ENCODE measurements at regions not wholly inside any gene's neighbourhood (a gene's known extent, or its start where the extent isn't known, plus 50 kb on each side); places are given as distances from the start of the nearest gene placed in this dataset.

DNA sequence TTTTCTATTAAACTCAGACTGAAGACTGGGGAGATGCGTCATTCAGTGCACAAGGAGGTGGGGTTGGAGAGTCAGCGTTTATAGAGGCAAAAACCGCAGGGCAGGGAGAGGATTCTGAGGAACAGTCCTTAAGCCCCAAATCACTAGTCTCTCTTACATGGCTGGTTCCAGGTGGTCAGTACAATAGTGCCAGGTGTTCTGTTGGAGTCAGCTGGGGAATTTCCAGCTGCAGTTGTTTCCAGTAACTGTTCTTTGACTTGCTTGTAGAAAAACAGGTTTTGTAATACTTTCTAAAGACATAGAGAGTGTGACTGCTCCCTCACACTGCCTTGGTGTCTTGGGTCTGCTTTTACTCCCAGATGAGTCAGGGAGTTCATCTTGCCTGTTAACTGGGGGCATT lies 192.2 kb downstream of the TMTC3 start:
- Histone ChIP-seq H3K79me2 (ENCODE audit: insufficient read depth, low read length) (no peaks in the 10 kb centered on the region), H3K27me3 (ENCODE audit: insufficient read depth, low read length, poor library complexity, severe bottlenecking) (no peaks in the 10 kb centered on the region), H2AFZ (ENCODE audit: low read length) (no peak overlapping the region), H3K4me2 (ENCODE audit: low read depth, low read length, poor library complexity, severe bottlenecking) (no peak overlapping the region), H3K36me3 (ENCODE audit: insufficient read depth, low read length) (no peaks in the 10 kb centered on the region), H3F3A (ENCODE audit: low read depth) (no peaks in the 10 kb centered on the region), H3K4me1 (ENCODE audit: insufficient read depth, low read length, poor library complexity, severe bottlenecking) (no peaks in the 10 kb centered on the region), H3K9ac (ENCODE audit: low read depth, low read length, poor library complexity, severe bottlenecking) (no peak overlapping the region), H3K9me3 (ENCODE audit: insufficient read depth, low read depth, low read length) (no peaks in the 10 kb centered on the region), H3K9me2 (replicated peaks; ENCODE audit: low read depth, low read length) (no peaks in the 10 kb centered on the region), H3K4me3 (ENCODE audit: low read length, poor library complexity, severe bottlenecking) (no peak overlapping the region), H4K20me1 (ENCODE audit: insufficient read depth, low read length, poor library complexity, severe bottlenecking) (no peaks in the 10 kb centered on the region)
- TF ChIP-seq, protein P1, sequence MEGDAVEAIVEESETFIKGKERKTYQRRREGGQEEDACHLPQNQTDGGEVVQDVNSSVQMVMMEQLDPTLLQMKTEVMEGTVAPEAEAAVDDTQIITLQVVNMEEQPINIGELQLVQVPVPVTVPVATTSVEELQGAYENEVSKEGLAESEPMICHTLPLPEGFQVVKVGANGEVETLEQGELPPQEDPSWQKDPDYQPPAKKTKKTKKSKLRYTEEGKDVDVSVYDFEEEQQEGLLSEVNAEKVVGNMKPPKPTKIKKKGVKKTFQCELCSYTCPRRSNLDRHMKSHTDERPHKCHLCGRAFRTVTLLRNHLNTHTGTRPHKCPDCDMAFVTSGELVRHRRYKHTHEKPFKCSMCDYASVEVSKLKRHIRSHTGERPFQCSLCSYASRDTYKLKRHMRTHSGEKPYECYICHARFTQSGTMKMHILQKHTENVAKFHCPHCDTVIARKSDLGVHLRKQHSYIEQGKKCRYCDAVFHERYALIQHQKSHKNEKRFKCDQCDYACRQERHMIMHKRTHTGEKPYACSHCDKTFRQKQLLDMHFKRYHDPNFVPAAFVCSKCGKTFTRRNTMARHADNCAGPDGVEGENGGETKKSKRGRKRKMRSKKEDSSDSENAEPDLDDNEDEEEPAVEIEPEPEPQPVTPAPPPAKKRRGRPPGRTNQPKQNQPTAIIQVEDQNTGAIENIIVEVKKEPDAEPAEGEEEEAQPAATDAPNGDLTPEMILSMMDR (conservative IDR thresholded peaks at IDR 0.05; ENCODE audit: low read length) = no peak
- TF ChIP-seq EZH2phosphoT487 (IDR thresholded peaks at IDR 0.05; ENCODE audit: borderline replicate concordance) = no peak

DNA sequence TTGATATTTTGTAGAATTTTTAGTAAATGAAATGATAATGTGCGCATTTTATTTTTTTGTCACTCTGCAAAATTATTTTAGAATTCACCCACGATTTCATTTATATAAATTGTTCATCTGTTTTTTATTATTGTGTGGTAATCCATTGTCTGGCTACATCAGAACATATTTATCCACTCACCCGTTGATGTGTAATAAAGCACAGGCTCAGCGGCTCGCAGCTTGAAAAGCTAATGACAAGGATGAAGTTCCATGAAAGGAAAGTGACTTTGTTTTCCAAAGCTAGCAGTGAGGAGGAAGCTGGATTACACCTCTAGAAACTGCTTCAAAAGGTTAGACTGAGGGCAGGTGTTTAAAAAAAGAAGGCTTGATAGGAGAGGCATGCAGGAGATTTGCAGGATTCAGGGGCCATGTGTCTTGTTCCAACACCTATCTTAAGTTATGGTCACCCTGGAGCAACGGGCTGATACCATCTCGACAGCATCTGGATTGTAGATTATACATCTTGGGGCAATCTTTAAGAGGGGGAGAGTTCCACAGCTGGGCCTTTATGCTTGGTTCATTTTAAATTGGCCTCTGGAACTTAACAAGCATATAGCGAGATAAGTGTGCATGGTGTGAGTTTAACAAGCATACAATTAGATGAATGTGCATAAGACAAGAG lies 194.1 kb downstream of the TMTC3 start:
- Histone ChIP-seq H3K4me3 (ENCODE audit: low read length, poor library complexity, severe bottlenecking) (no peak overlapping the region), H2AFZ (ENCODE audit: low read length) (no peak overlapping the region), H3K27me3 (ENCODE audit: insufficient read depth, low read length, poor library complexity, severe bottlenecking) (no peaks in the 10 kb centered on the region), H3K9me3 (ENCODE audit: insufficient read depth, low read depth, low read length) (no peaks in the 10 kb centered on the region), H3K79me2 (ENCODE audit: insufficient read depth, low read length) (no peaks in the 10 kb centered on the region), H3K36me3 (ENCODE audit: insufficient read depth, low read length) (no peaks in the 10 kb centered on the region), H3K4me1 (ENCODE audit: insufficient read depth, low read length, poor library complexity, severe bottlenecking) (no peaks in the 10 kb centered on the region), H4K20me1 (ENCODE audit: insufficient read depth, low read length, poor library complexity, severe bottlenecking) (no peaks in the 10 kb centered on the region), H3K9ac (ENCODE audit: low read depth, low read length, poor library complexity, severe bottlenecking) (no peak overlapping the region), H3K4me2 (ENCODE audit: low read depth, low read length, poor library complexity, severe bottlenecking) (no peak overlapping the region), H3K9me2 (replicated peaks; ENCODE audit: low read depth, low read length) (no peaks in the 10 kb centered on the region), H3F3A (ENCODE audit: low read depth) (no peaks in the 10 kb centered on the region)
- TF ChIP-seq, protein P1 (conservative IDR thresholded peaks at IDR 0.05; ENCODE audit: low read length) = no peak
- TF ChIP-seq EZH2phosphoT487 (IDR thresholded peaks at IDR 0.05; ENCODE audit: borderline replicate concordance) = no peak

DNA sequence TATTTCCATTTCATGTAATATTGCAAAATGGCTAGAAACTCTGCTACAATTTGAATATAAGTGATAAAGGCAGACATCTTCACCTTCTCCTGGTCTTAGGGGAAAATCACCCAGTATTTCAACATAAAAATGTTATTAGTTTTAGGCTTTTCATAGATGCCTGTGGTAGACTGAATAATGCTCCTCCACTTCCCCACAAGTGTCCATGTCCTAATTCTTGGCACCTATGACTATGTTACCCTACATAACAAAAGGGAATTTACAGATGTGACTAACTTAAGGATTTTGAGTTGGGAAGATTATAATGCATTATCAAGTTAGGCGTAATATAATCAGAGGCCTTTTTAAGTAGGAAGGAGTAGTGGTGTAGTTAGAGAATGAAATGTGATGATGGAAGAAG lies 196.4 kb downstream of the TMTC3 start:
- no peaks in the 10 kb centered on the region for H3K9me2 ChIP-seq (replicated peaks; ENCODE audit: low read depth, low read length)
- no peaks in the 10 kb centered on the region for H3K9me3 ChIP-seq (ENCODE audit: insufficient read depth, low read depth, low read length)
- H3F3A ChIP-seq (ENCODE audit: low read depth) = no peaks in the 10 kb centered on the region
- H2AFZ ChIP-seq (ENCODE audit: low read length) = no peak overlapping the region
- H3K9ac ChIP-seq (ENCODE audit: low read depth, low read length, poor library complexity, severe bottlenecking) = no peak overlapping the region
- no peaks in the 10 kb centered on the region for H3K4me1 ChIP-seq (ENCODE audit: insufficient read depth, low read length, poor library complexity, severe bottlenecking)
- H3K4me3 ChIP-seq (ENCODE audit: low read length, poor library complexity, severe bottlenecking) = no peak overlapping the region
- H3K4me2 ChIP-seq (ENCODE audit: low read depth, low read length, poor library complexity, severe bottlenecking) = no peak overlapping the region
- TF ChIP-seq, protein P1 (conservative IDR thresholded peaks at IDR 0.05; ENCODE audit: low read length) = no peak
- TF ChIP-seq EZH2phosphoT487 (IDR thresholded peaks at IDR 0.05; ENCODE audit: borderline replicate concordance) = no peak
- no peaks in the 10 kb centered on the region for H3K27me3 ChIP-seq (ENCODE audit: insufficient read depth, low read length, poor library complexity, severe bottlenecking)
- H3K36me3 ChIP-seq (ENCODE audit: insufficient read depth, low read length) = no peaks in the 10 kb centered on the region
- no peaks in the 10 kb centered on the region for H4K20me1 ChIP-seq (ENCODE audit: insufficient read depth, low read length, poor library complexity, severe bottlenecking)
- no peaks in the 10 kb centered on the region for H3K79me2 ChIP-seq (ENCODE audit: insufficient read depth, low read length)
